Activated CD4-positive, CD25-positive, alpha-beta regulatory T cell treated with anti-CD3 and anti-CD28 coated beads, Interleukin-2, amount 50 U/mL, for 16 hours (primary cell): ENCODE measurements at regions not wholly inside any gene's neighbourhood (a gene's known extent, or its start where the extent isn't known, plus 50 kb on each side); places are given as distances from the start of the nearest gene placed in this dataset.
"Not testable (repeated sequence)": the region's sequence is repeated elsewhere in the genome, so short reads cannot be mapped to it uniquely, and the experiment has no call there.

Experiments
- DNase-seq: peaks from one replicate; pipeline ENCODE4 v3.0.0-alpha.2; 2020; ENCODE audit warnings: low read depth, low spot score

GRCh38 chr20:53818457-53819177, 225.0 kb upstream of the ZNF217 start:
- DNase-seq = no peak

DNA sequence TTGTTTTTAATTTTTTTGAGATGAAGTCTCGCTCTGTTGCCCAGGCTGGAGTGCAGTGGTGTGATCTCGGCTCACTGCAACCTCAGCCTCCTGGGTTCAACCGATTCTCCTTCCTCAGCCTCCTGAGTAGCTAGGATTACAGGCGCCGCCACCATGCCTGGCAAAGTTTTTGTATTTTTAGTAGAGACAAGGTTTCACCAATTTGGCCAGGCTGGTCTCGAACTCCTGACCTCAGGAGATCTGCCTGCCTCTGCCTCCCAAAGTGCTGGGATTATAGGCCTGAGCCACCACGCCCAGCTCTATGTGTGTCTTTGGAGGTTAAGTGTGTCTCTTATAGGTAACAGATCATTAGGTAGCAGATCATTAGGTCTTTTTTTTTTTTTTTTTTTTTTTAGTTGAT, 223.9 kb upstream of the ZNF217 start:
- not testable (repeated sequence) for DNase-seq

DNA sequence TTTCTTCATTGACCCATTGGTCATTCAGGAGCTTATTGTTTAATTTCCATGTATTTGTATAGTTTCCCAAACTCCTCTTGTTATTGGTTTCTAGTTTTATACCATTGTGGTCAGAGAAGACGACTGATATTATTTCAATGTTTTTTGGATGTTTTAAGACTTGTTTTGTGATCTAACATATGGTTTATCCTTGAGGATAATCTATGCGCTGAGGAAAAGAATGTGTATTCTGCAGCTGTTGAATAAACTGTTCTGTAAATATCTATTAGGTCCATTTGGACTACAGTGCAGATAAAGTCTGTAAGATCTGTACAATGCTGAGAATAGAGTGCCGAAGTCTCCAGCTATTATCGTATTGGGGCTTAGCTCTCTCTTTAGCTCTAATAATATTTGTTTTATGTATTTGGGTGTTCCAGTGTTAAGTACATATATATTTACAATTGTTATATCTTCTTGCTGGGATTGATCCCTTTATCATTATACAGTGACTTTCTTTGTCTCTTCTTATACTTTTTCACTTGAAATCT, 223.3 kb upstream of the ZNF217 start:
- DNase-seq = no peak

GRCh38 chr20:53815509-53815908, 221.9 kb upstream of the ZNF217 start:
- no peak for DNase-seq

DNA sequence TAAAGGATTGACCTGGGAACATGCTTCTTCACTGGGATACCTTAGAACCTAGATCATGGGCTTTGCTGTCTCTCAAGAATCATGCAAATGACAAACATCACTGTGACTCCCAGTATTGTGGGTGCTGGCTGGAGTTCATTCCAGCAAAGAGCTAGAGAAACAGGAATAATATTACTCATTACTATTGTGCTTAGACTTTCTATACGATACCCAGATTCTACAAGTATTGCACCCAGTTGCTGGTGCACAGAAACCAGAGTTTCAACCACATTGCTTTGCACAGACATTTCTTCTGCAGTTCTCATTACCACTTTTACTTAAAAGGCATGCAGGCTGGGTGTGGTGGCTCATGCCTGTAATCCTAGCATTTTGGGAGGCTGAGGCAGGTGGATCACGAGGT, 220.4 kb upstream of the ZNF217 start:
- DNase-seq = no peak

- DNase-seq = no peak
These were observed 220.0 kb upstream of the ZNF217 start for GRCh38 chr20:53813636-53814035.

- DNase-seq = no peak
These were observed 217.9 kb upstream of the ZNF217 start for GRCh38 chr20:53811577-53811976.

GRCh38 chr20:53810661-53811355, 217.2 kb upstream of the ZNF217 start:
- no peak for DNase-seq

DNA sequence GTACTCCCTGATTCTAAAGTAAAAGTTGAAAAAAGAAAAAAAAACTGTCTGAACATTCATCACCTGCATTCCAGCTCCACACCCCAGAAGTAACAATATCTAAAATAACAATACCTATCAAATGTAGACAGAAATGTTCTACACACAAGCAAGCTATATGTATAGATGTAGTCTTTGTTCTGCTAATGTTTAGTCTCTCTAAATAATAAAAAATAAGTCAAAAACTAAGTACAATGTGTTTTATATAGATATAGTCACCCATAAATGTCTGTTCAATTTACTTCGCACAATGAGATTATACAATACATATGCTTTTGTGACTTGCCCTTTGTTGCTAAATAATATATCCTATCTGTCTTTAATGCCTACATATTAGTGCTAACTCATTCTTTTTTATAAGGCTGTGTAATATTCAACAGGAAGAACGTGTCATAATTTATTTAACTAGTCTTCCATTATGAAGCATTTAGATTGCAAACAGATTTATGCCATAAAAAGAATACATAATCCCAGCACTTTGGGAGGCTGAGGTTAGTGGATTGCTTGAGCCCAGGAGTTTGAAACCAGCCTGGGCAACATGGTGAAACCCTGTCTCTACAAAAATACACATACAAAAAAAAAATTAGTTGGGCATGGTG, 216.2 kb upstream of the ZNF217 start:
- no peak for DNase-seq

DNA sequence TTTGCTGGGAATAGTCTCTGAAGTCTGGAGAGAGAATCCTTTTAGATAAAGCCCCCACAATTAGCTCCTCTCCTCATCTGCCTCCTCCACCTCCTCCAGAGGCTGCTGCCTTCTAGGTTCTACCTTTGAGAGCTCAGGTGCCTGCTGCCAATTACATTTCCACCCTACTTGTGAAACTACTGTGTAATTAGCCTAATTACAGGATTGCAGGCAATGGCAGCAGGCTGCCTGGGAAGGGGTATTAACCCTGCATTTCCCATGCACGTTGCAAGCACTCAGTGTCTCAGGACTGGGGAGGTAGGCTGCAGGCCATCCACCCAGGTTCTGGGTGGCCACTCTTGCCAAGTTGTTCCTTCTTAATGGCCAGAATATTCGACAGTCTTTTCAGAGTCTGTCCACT, 215.6 kb upstream of the ZNF217 start:
- no peak for DNase-seq

DNA sequence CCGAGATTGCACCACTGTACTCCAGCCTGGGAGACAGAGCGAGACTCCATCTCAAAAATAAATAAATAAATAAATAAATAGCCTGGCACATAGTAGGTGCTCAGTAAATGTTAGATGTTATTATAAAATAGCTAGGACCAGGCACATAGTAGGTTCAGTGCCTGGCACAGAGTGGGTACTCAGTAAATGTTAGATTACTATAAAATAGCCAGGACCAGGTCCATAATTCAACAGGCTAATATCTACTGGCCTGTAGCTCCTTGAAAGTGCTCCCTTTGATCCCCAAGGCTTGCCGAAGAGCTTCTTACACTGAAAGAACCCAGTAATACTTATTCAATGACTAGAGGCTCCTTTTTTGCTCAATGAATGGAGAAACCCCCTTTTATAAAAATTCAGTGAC, 215.1 kb upstream of the ZNF217 start:
- no peak for DNase-seq

GRCh38 chr20:53808302-53808701, 214.7 kb upstream of the ZNF217 start:
- DNase-seq = not testable (repeated sequence)

GRCh38 chr20:53806683-53807401, 213.2 kb upstream of the ZNF217 start:
- DNase-seq = no peak

GRCh38 chr20:53805895-53806384, 212.3 kb upstream of the ZNF217 start:
- DNase-seq = no peak

DNA sequence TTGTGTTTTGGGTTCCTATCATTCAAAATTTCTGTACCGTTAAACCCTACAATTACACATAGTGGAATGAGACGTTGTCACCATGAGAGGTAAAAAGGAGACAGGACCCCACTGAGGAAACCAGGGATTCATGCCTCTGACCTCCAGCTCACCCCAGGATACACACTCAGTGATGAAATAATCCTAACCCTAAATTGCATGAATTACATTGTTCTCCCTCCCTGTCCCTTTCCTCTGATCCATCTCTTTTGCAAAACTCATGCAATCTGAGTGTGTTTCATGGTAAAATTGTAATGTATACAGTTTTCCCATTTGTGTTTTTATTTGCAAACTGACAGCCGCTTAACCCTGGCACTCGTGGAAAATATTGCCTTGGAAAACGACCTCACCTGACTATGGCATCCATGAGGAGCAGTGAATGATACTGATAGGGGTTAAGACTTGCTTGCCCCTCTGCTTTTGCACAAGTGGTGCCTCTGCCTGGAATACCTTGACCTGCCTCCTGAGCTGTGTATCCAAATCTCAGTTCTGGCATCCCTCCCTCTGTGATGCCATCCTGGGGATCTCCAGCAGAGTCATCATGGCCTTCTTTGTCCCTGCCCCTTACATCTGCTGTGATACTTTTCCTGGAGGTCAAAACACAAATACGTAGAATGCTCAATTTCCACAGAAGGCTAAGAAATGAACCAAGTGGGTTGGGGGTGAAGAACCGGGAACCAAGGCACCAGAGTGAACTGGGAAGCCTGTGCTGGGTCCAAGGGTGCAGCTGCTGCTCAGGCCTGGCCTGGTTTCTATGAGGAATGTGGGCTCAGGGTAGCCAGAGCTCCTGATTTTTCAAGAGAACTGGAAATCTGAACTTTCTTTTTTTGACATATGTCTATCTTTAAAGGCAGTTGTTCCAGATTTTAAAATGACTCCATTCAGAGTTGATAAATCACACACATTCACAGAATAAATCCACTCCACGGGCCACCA, 211.6 kb upstream of the ZNF217 start:
- DNase-seq = no peak

- DNase-seq = not testable (repeated sequence)
These were observed 210.7 kb upstream of the ZNF217 start for GRCh38 chr20:53804308-53804707.

DNA sequence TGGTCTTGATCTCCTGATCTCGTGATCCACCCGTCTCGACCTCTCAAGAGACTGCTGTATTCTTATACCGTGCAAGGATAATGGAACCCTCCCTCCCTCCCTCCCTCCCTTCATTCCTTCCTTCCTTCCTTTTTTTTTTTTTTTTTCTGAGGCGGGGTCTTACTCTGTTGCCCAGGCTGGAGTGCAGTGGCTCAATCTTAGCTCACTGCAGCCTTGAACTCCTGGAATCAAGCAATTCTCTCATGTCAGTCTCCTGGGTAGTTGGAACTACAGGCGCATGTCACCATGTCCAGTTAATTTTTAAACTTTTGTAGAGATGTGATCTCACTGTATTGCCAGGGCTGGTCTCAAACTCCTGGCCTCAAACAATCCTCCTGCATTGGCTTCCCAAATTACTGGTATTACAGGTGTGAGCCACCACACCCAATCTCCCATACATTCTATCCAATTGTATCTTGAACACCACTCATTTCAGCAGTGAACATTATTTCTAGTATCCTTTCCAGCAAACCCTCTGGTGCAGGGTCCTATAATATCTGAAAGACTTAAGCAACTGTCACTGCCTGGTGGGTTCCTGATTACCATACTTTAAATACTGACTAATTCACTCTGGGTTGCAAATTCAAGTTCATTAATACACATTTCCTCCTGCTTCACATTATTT, 210.0 kb upstream of the ZNF217 start:
- no peak for DNase-seq

- no peak for DNase-seq
These were observed 208.2 kb upstream of the ZNF217 start for GRCh38 chr20:53801609-53802370.

DNA sequence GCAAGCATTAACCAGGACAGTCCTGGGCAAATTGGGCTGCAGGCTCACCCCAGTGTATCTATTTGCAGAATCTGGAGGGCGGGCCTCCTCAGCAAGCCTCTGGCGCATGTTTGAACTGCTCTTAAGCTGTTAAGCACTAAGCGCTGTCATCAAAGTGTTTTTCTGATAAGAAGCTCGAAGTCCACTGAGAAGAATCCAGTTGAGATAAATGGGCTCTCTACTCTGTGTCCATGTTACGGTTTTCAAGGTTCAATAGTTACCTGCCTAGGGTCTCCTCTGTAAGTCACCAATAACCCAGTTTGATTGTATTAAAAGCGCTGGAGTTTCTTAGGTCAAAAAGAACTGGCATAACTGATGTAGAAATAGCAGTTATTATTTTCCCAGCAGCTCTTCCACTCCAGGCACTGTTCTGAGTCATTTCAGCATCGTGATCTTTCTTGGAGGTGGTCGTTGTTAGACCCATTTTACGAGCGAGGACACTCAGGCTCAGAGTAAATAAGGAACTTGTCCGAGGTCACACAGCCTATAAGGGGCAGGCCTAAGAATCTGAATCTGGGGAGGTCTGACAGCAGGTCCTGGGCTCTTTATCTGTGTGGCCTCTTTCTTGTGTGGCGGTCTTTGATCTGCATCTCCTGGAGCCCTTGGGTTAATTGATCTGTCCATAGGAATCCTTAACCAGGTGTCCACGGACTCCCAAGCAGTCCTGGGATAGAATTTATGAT, 207.4 kb upstream of the ZNF217 start:
- no peak for DNase-seq
